ENCODE measurements at regions not wholly inside any gene's neighbourhood (a gene's known extent, or its start where the extent isn't known, plus 50 kb on each side); places are given as distances from the start of the nearest gene placed in this dataset.

GRCh38 chr17:54085020-54085419, 262.3 kb downstream of the KIF2B start:
- Histone ChIP-seq H2BK20ac (ENCODE audit: low read depth, low read length) (no peak overlapping the region), H3K4ac (ENCODE audit: low read depth, low read length) (no peak overlapping the region), H2BK15ac (ENCODE audit: low read depth, low read length) (no peak overlapping the region), H3K36me3 (ENCODE audit: control insufficient read depth, insufficient read depth, low read length) (no peaks in the 10 kb centered on the region), H2AFZ (replicated peaks; ENCODE audit: low read length, poor library complexity) (no peak overlapping the region), H2BK5ac (ENCODE audit: low read depth, low read length, poor library complexity, severe bottlenecking) (no peak overlapping the region), H4K91ac (ENCODE audit: insufficient read depth, low read depth, low read length) (no peak overlapping the region), H4K5ac (ENCODE audit: low read depth, low read length) (no peak overlapping the region), H3K9ac (ENCODE audit: low read depth, low read length) (no peak overlapping the region), H3K4me3 (ENCODE audit: insufficient read depth, low read depth, low read length) (no peak overlapping the region), H3K56ac (ENCODE audit: extremely low read depth, insufficient read depth, low read length) (no peak overlapping the region), H3K9me3 (ENCODE audit: control insufficient read depth, insufficient read depth, low read length) (peaks cover 4% of the 10 kb centered on the region; the same call in 1 of the 2 replicates), H3K18ac (ENCODE audit: low read depth, low read length) (no peak overlapping the region), H2BK120ac (ENCODE audit: low read depth, low read length) (no peak overlapping the region), H4K20me1 (ENCODE audit: insufficient read depth, low read length) (no peaks in the 10 kb centered on the region), H2AK9ac (replicated peaks; ENCODE audit: low read depth, low read length, poor library complexity) (no peak overlapping the region), H3K14ac (replicated peaks; ENCODE audit: low read depth, low read length) (no peak overlapping the region), H3K4me1 (ENCODE audit: control insufficient read depth, insufficient read depth, low read length) (no peaks in the 10 kb centered on the region), H3K4me2 (ENCODE audit: low read depth, low read length) (no peak overlapping the region), H3K79me1 (ENCODE audit: low read depth in 1 of 2, low read length in 2 of 2) (no peaks in the 10 kb centered on the region), H3K23ac (ENCODE audit: low read depth, low read length) (no peak overlapping the region), H4K8ac (ENCODE audit: low read depth in 2 of 2, low read length in 2 of 2) (no peak overlapping the region), H3K27ac (ENCODE audit: insufficient read depth, low read length) (no peak overlapping the region), H3K9me1 (ENCODE audit: insufficient read depth, low read length) (no peaks in the 10 kb centered on the region), H2AK5ac (ENCODE audit: low read depth, low read length) (no peak overlapping the region), H3K27me3 (ENCODE audit: control insufficient read depth, insufficient read depth, low read length) (no peaks in the 10 kb centered on the region)
- DNase-seq = no peak
- CTCF ChIA-PET = no interaction called here
- TF ChIP-seq ELK1 (IDR thresholded peaks at IDR 0.05; ENCODE audit: borderline replicate concordance, low read depth, low read length) = no peak
- no peak for TF ChIP-seq RCOR1 (IDR thresholded peaks at IDR 0.05; ENCODE audit: insufficient replicate concordance, low read length)
- TF ChIP-seq RFX5 (IDR thresholded peaks at IDR 0.05; ENCODE audit: low read depth, low read length) = no peak
- no peak for TF ChIP-seq CTCF (conservative IDR thresholded peaks at IDR 0.05; ENCODE audit: low read depth, low read length)
- TF ChIP-seq CHD1 (IDR thresholded peaks at IDR 0.05; ENCODE audit: low read depth, low read length) = no peak
- no peak for TF ChIP-seq POLR2A (IDR thresholded peaks at IDR 0.05; ENCODE audit: low read depth, low read length)
- in situ Hi-C loops (cut with MboI; ENCODE audit: low sequenced_read_pairs) = no loop called here
- dilution Hi-C loops (cut with HindIII; ENCODE audit: low sequenced_read_pairs, unreplicated experiment) = no loop called here
- WGBS, 2 experiments (ENCODE audit: extremely low coverage in 2 of 2, insufficient read length in 1 of 2) = no CpG with 5 or more reads among the region's 1 CpG
- intact Hi-C loops (cut with micrococcal nuclease) = no loop called here
- ATAC-seq (ENCODE audit: low read depth) = no peak
- POLR2A ChIA-PET (ENCODE audit: unreplicated experiment) = no interaction called here
- BruUV-seq (replicated peaks) = no TSS peak

Data from IMR-90 (cell line).